ENCODE measurements at regions not wholly inside any gene's neighbourhood (a gene's known extent, or its start where the extent isn't known, plus 50 kb on each side); places are given as distances from the start of the nearest gene placed in this dataset.

- peaks cover 0 to 5% of the 10 kb centered on the region in 2 donors for H3K9me3 ChIP-seq (ENCODE audit: control insufficient read depth in 2 of 2, low read length in 2 of 2)
- no peak overlapping the region for H3K27ac ChIP-seq (ENCODE audit: low read length)
- no peaks in the 10 kb centered on the region for H3K4me1 ChIP-seq (ENCODE audit: control insufficient read depth, insufficient read depth, low read length)
- no peaks in the 10 kb centered on the region for H3K27me3 ChIP-seq (ENCODE audit: control insufficient read depth in 1 of 2, insufficient read depth in 2 of 2, low read length in 2 of 2)
- no peak overlapping the region for H3K4me3 ChIP-seq (ENCODE audit: low read length in 2 of 2)
- H3K36me3 ChIP-seq (ENCODE audit: control insufficient read depth in 2 of 2, insufficient read depth in 2 of 2, low read length in 2 of 2) = no peaks in the 10 kb centered on the region
- no peak overlapping the region for H3K9ac ChIP-seq (ENCODE audit: low read length in 2 of 2)
These were observed 213.2 kb upstream of the DIO3 start for GRCh38 chr14:101347893-101348777.

- Histone ChIP-seq H3K4me1 (ENCODE audit: control insufficient read depth, insufficient read depth, low read length) (no peaks in the 10 kb centered on the region), H3K9ac (ENCODE audit: low read length in 2 of 2) (no peak overlapping the region), H3K4me3 (ENCODE audit: low read length in 2 of 2) (no peak overlapping the region), H3K27ac (ENCODE audit: low read length) (no peak overlapping the region), H3K27me3 (ENCODE audit: control insufficient read depth in 1 of 2, insufficient read depth in 2 of 2, low read length in 2 of 2) (no peaks in the 10 kb centered on the region), H3K36me3 (ENCODE audit: control insufficient read depth in 2 of 2, insufficient read depth in 2 of 2, low read length in 2 of 2) (no peaks in the 10 kb centered on the region), H3K9me3 (ENCODE audit: control insufficient read depth in 2 of 2, low read length in 2 of 2) (peaks cover 0 to 7% of the 10 kb centered on the region in 2 donors)
These were observed 212.2 kb upstream of the DIO3 start for GRCh38 chr14:101349108-101349507.

DNA sequence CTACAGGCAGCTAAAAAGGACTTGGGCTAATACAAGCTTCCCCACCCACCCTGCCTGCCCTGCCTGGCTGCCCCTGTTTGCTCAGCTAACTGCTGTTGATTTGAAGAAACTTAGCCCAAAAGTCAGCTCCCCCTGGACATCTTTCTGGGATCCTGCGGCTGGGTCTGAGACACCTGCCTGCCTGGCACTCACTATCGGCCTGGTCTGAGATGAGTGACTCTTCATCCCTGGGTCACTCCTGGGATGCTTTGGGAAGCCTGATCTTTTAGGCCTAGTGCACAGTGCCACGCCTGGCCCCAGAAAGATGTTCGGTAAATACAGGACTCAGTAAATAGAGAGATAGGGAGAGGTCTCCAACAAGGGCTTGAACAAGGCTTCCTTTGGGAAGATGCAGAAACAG, 211.3 kb upstream of the DIO3 start:
- peaks cover 3 to 7% of the 10 kb centered on the region in 2 donors for H3K9me3 ChIP-seq (ENCODE audit: control insufficient read depth in 2 of 2, low read length in 2 of 2)
- no peaks in the 10 kb centered on the region for H3K27me3 ChIP-seq (ENCODE audit: control insufficient read depth in 1 of 2, insufficient read depth in 2 of 2, low read length in 2 of 2)
- H3K9ac ChIP-seq (ENCODE audit: low read length in 2 of 2) = no peak overlapping the region
- no peak overlapping the region for H3K4me3 ChIP-seq (ENCODE audit: low read length in 2 of 2)
- no peak overlapping the region for H3K27ac ChIP-seq (ENCODE audit: low read length)
- no peaks in the 10 kb centered on the region for H3K36me3 ChIP-seq (ENCODE audit: control insufficient read depth in 2 of 2, insufficient read depth in 2 of 2, low read length in 2 of 2)
- H3K4me1 ChIP-seq (ENCODE audit: control insufficient read depth, insufficient read depth, low read length) = no peaks in the 10 kb centered on the region

DNA sequence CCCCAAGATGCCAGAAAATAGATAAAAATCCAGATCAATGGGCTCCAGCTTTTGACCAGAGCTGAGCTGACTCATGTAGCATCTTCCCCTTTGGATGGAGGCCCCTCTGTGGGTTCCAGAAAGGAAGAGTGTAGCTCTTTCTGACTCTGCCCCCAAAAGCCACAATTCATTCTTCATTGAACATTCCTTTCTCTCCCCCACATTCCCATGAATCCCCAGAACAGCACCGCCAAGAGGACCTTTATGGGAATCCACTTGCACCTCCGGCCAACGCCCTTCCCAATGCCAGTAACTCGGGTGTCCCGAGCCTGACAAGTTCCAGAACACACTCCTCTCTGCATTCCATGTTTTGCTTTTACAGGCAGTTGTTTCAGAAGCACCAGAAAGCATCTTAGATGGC, 210.6 kb upstream of the DIO3 start:
- H3K27ac ChIP-seq (ENCODE audit: low read length) = no peak overlapping the region
- H3K27me3 ChIP-seq (ENCODE audit: control insufficient read depth in 1 of 2, insufficient read depth in 2 of 2, low read length in 2 of 2) = no peaks in the 10 kb centered on the region

DNA sequence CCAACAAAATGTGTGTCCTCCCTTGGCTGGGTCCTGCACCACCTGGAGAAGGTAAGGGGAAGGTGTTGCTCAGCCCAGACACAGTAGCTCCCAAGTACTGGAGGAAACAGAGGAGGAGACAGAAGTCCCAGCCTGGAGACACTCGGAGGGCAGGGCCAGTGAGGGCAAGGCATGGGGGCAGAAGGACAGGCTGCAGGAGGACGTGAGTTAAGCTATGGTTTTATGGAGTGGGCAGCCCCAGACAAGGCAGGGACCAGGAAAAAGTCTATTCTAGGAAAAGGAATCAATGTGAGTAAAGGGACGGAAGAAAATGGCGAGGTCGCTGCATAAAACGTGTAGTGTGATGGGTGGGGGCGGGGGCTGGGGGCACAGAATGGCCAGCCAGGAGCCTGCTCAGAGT, 210.1 kb upstream of the DIO3 start:
- Histone ChIP-seq H3K4me3 (ENCODE audit: low read length in 2 of 2) (no peak overlapping the region), H3K36me3 (ENCODE audit: control insufficient read depth in 2 of 2, insufficient read depth in 2 of 2, low read length in 2 of 2) (no peaks in the 10 kb centered on the region), H3K27me3 (ENCODE audit: control insufficient read depth in 1 of 2, insufficient read depth in 2 of 2, low read length in 2 of 2) (no peaks in the 10 kb centered on the region), H3K9ac (ENCODE audit: low read length in 2 of 2) (no peak overlapping the region), H3K4me1 (ENCODE audit: control insufficient read depth, insufficient read depth, low read length) (no peaks in the 10 kb centered on the region), H3K9me3 (ENCODE audit: control insufficient read depth in 2 of 2, low read length in 2 of 2) (peaks cover 3 to 7% of the 10 kb centered on the region in 2 donors), H3K27ac (ENCODE audit: low read length) (no peak overlapping the region)

More for the DNA sequence above, 210.6 kb upstream of the DIO3 start:
- no peaks in the 10 kb centered on the region for H3K4me1 ChIP-seq (ENCODE audit: control insufficient read depth, insufficient read depth, low read length)
- no peak overlapping the region for H3K9ac ChIP-seq (ENCODE audit: low read length in 2 of 2)
- peaks cover 3 to 7% of the 10 kb centered on the region in 2 donors for H3K9me3 ChIP-seq (ENCODE audit: control insufficient read depth in 2 of 2, low read length in 2 of 2)
- H3K36me3 ChIP-seq (ENCODE audit: control insufficient read depth in 2 of 2, insufficient read depth in 2 of 2, low read length in 2 of 2) = no peaks in the 10 kb centered on the region
- no peak overlapping the region for H3K4me3 ChIP-seq (ENCODE audit: low read length in 2 of 2)

DNA sequence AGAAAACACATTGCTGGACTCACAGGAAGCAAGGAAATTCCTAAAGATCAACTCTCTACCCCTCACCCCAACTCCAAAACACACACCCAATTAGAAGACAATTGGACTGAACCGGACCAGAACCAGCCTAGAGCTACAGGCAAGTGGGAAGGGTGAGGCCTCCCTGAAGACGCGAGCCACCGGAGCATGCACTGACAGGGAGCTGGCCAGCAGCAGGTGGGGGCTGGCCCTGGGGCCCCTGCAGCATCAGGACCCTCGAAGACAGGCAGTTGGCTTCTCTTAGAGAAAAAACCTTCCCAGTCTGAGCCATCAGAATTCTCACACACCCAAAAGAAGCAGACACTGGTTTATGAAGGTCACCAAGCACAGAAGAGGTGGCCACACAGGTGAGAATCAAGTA, 209.5 kb upstream of the DIO3 start:
- Histone ChIP-seq H3K4me3 (ENCODE audit: low read length in 2 of 2) (no peak overlapping the region), H3K27ac (ENCODE audit: low read length) (no peak overlapping the region), H3K36me3 (ENCODE audit: control insufficient read depth in 2 of 2, insufficient read depth in 2 of 2, low read length in 2 of 2) (no peaks in the 10 kb centered on the region), H3K9ac (ENCODE audit: low read length in 2 of 2) (no peak overlapping the region), H3K4me1 (ENCODE audit: control insufficient read depth, insufficient read depth, low read length) (no peaks in the 10 kb centered on the region), H3K9me3 (ENCODE audit: control insufficient read depth in 2 of 2, low read length in 2 of 2) (peaks cover 3 to 7% of the 10 kb centered on the region in 2 donors), H3K27me3 (ENCODE audit: control insufficient read depth in 1 of 2, insufficient read depth in 2 of 2, low read length in 2 of 2) (no peaks in the 10 kb centered on the region)

DNA sequence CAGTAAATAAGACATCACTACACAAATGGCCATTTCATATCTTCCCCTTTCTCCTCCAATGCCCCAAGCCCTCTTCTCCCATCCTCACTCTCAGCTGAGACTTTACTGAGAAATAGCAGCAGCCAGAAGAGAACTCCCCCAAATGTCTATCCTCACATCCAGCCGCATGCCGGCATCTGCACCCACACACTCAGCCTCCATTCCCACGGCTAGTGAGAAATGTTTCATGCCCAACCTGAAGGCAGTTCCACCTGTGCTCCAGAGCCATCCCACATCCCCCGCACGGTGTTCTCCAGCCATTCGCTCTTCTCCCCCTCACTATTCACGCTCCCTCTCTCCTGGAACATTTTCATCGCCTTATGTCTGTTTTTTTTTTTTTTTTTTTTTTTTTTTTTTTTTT, 208.7 kb upstream of the DIO3 start:
- Histone ChIP-seq H3K9me3 (ENCODE audit: control insufficient read depth in 2 of 2, low read length in 2 of 2) (peaks cover 7 to 9% of the 10 kb centered on the region in 2 donors), H3K36me3 (ENCODE audit: control insufficient read depth in 2 of 2, insufficient read depth in 2 of 2, low read length in 2 of 2) (no peaks in the 10 kb centered on the region), H3K9ac (ENCODE audit: low read length in 2 of 2) (no peak overlapping the region), H3K4me1 (ENCODE audit: control insufficient read depth, insufficient read depth, low read length) (no peaks in the 10 kb centered on the region), H3K27me3 (ENCODE audit: control insufficient read depth in 1 of 2, insufficient read depth in 2 of 2, low read length in 2 of 2) (no peaks in the 10 kb centered on the region), H3K4me3 (ENCODE audit: low read length in 2 of 2) (no peak overlapping the region), H3K27ac (ENCODE audit: low read length) (no peak overlapping the region)

DNA sequence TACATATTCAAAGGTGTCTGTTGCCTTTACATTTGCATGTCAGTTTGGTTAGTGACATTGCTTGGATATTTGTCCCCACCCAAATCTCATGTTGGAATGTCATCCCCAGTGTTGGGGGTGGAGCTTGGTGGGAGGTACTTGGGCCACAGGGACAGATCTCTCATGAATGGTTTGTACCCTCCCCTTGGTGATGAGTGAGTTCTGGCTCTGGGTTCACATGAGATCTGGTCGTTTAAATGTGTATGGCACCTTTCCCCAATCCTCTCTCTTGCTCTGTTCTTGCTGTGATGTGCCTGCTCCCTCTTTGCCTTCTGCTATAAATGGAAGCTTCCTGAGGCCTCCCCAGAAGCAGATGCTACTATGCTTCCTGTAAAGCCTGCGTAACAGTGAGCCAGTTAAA, 207.9 kb upstream of the DIO3 start:
- Histone ChIP-seq H3K27me3 (ENCODE audit: control insufficient read depth in 1 of 2, insufficient read depth in 2 of 2, low read length in 2 of 2) (no peaks in the 10 kb centered on the region), H3K9ac (ENCODE audit: low read length in 2 of 2) (no peak overlapping the region), H3K4me3 (ENCODE audit: low read length in 2 of 2) (no peak overlapping the region), H3K4me1 (ENCODE audit: control insufficient read depth, insufficient read depth, low read length) (peaks cover 4% of the 10 kb centered on the region), H3K36me3 (ENCODE audit: control insufficient read depth in 2 of 2, insufficient read depth in 2 of 2, low read length in 2 of 2) (no peaks in the 10 kb centered on the region), H3K27ac (ENCODE audit: low read length) (no peak overlapping the region), H3K9me3 (ENCODE audit: control insufficient read depth in 2 of 2, low read length in 2 of 2) (peaks cover 7 to 13% of the 10 kb centered on the region in 2 donors)

DNA sequence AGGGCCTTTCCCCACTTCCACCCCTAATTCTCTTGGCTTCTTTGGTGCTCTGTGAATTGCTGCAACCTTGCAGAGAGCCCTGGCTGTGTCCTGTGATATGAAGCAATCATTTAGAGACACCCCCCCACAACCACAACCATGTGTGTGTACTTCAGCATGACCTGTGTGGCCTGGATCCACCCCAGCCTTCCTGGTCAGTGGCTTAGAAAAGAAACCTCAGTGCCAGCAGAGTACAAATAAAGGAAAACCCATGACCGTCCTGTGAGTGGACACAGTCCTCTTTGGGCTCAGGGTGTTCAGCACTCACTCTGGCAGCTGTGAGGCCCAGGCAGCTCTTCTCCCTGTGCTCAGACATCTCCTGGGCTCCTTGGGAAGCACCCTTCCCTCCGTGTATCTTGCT, 206.6 kb upstream of the DIO3 start:
- H3K9me3 ChIP-seq (ENCODE audit: control insufficient read depth in 2 of 2, low read length in 2 of 2) = peaks cover 7 to 13% of the 10 kb centered on the region in 2 donors
- no peak overlapping the region for H3K27ac ChIP-seq (ENCODE audit: low read length)
- H3K9ac ChIP-seq (ENCODE audit: low read length in 2 of 2) = no peak overlapping the region
- no peaks in the 10 kb centered on the region for H3K36me3 ChIP-seq (ENCODE audit: control insufficient read depth in 2 of 2, insufficient read depth in 2 of 2, low read length in 2 of 2)
- H3K4me1 ChIP-seq (ENCODE audit: control insufficient read depth, insufficient read depth, low read length) = peaks cover 12% of the 10 kb centered on the region
- H3K4me3 ChIP-seq (ENCODE audit: low read length in 2 of 2) = no peak overlapping the region
- no peaks in the 10 kb centered on the region for H3K27me3 ChIP-seq (ENCODE audit: control insufficient read depth in 1 of 2, insufficient read depth in 2 of 2, low read length in 2 of 2)

DNA sequence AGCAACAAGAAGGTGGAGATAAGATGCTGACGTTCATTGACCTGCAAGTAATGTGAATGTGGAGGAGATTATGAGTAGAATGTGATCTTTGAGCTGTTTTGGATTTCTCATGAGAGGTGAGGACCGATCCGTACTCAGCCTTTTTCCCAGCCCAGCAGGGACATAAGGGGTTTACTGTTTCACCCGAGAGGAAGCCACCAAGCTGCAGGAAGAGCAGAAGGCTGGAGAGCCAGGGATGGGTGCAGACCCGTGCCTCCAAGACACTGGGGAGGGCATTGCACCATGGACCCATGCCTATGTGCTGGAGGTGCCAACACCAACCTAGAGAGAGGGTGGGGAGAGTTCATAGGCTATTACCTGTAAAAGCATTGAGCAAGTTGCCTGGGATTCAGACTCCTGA, 206.0 kb upstream of the DIO3 start:
- Histone ChIP-seq H3K9ac (ENCODE audit: low read length in 2 of 2) (no peak overlapping the region), H3K4me1 (ENCODE audit: control insufficient read depth, insufficient read depth, low read length) (peaks cover 13% of the 10 kb centered on the region), H3K27ac (ENCODE audit: low read length) (no peak overlapping the region), H3K27me3 (ENCODE audit: control insufficient read depth in 1 of 2, insufficient read depth in 2 of 2, low read length in 2 of 2) (no peaks in the 10 kb centered on the region), H3K36me3 (ENCODE audit: control insufficient read depth in 2 of 2, insufficient read depth in 2 of 2, low read length in 2 of 2) (no peaks in the 10 kb centered on the region), H3K4me3 (ENCODE audit: low read length in 2 of 2) (no peak overlapping the region), H3K9me3 (ENCODE audit: control insufficient read depth in 2 of 2, low read length in 2 of 2) (peaks cover 7 to 13% of the 10 kb centered on the region in 2 donors)

DNA sequence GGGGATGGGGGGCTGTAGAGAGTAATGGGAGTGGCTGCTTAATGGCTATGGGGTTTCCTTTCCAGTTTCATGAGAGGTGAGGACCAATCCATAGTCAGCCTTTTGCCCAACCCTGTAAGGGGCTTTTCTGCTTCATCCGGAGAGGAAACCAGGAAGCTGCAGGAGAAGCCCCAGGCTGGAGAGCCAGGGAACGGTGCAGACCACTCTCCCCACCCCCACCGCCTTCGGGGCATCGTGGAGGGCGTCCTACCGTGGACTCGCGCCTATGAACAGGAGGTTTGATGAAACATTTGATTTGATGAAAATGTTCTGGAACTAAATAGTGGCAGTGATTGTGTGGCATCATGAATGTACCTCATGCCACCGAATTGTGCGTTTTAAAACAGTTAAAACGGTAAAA, 204.3 kb upstream of the DIO3 start:
- Histone ChIP-seq H3K36me3 (ENCODE audit: control insufficient read depth in 2 of 2, insufficient read depth in 2 of 2, low read length in 2 of 2) (no peaks in the 10 kb centered on the region), H3K4me1 (ENCODE audit: control insufficient read depth, insufficient read depth, low read length) (peaks cover 13% of the 10 kb centered on the region), H3K9me3 (ENCODE audit: control insufficient read depth in 2 of 2, low read length in 2 of 2) (peaks cover 7 to 13% of the 10 kb centered on the region in 2 donors), H3K9ac (ENCODE audit: low read length in 2 of 2) (no peak overlapping the region), H3K27me3 (ENCODE audit: control insufficient read depth in 1 of 2, insufficient read depth in 2 of 2, low read length in 2 of 2) (no peaks in the 10 kb centered on the region), H3K4me3 (ENCODE audit: low read length in 2 of 2) (no peak overlapping the region), H3K27ac (ENCODE audit: low read length) (no peak overlapping the region)

Measured in stomach smooth muscle (tissue), 2 donors.